Bronchial epithelial cell (primary cell): ENCODE measurements at regions not wholly inside any gene's neighbourhood (a gene's known extent, or its start where the extent isn't known, plus 50 kb on each side); places are given as distances from the start of the nearest gene placed in this dataset.

ENCODE experiments used
- DNase-seq: peaks from one replicate; pipeline ENCODE4 v3.0.0-alpha.2; 2010; ENCODE audit warnings: low read depth
- FAIRE-seq: peaks from 2 replicates; lab custom pipeline; 2011; peaks lifted over from hg19 to GRCh38; lab: Jason Lieb, UNC
- H3K27me3 ChIP-seq: 2 replicates; pipeline ENCODE4 v1.5.1; 2011; ENCODE audit warnings: low read length; ENCODE audit not compliant: control insufficient read depth, insufficient read depth
- H3K36me3 ChIP-seq: 2 replicates; pipeline ENCODE4 v1.5.1; 2011; ENCODE audit warnings: low read length; ENCODE audit not compliant: control insufficient read depth, insufficient read depth
- H3K4me3 ChIP-seq: 2 replicates; pipeline ENCODE4 v1.5.1; 2011; ENCODE audit warnings: mild to moderate bottlenecking, low read depth, low read length, control low read depth
- CTCF ChIP-seq: IDR thresholded peaks from 2 replicates; pipeline ENCODE4 v1.5.1; 2011; ENCODE audit warnings: mild to moderate bottlenecking, moderate library complexity, low read length, control low read depth, inconsistent platforms; ENCODE audit not compliant: insufficient read depth, severe bottlenecking

GRCh38 chr5:32654427-32654826 lies 56.7 kb upstream of the NPR3 start:
- no peak for TF ChIP-seq CTCF
- H3K36me3 ChIP-seq, result no peaks in the 10 kb centered on the region
- no peak overlapping the region for H3K4me3 ChIP-seq
- DNase-seq (peak; percentile 12), FAIRE-seq (no peak)
- H3K27me3 ChIP-seq, result no peaks in the 10 kb centered on the region
